AG09309 (cell line): ENCODE measurements at regions not wholly inside any gene's neighbourhood (a gene's known extent, or its start where the extent isn't known, plus 50 kb on each side); places are given as distances from the start of the nearest gene placed in this dataset.

Experiments used
- DNase-seq: peaks from one replicate; pipeline ENCODE4 v3.0.0-alpha.2; 2010; ENCODE audit warnings: low read depth
- H3K4me3 ChIP-seq: 2 replicates; pipeline ENCODE4 v1.5.1; 2011; ENCODE audit warnings: mild to moderate bottlenecking, low read depth, low read length, moderate library complexity; ENCODE audit not compliant: control insufficient read depth
- TF ChIP-seq, protein P1 (sequence below): IDR thresholded peaks from 2 replicates; pipeline ENCODE4 v1.5.1; 2011; ENCODE audit warnings: mild to moderate bottlenecking, low read depth, low read length, inconsistent platforms; ENCODE audit not compliant: insufficient read depth, control insufficient read depth; ENCODE audit errors: missing control alignments

- no peak overlapping the region for H3K4me3 ChIP-seq
- DNase-seq, result peak; percentile 45
- TF ChIP-seq, protein P1, sequence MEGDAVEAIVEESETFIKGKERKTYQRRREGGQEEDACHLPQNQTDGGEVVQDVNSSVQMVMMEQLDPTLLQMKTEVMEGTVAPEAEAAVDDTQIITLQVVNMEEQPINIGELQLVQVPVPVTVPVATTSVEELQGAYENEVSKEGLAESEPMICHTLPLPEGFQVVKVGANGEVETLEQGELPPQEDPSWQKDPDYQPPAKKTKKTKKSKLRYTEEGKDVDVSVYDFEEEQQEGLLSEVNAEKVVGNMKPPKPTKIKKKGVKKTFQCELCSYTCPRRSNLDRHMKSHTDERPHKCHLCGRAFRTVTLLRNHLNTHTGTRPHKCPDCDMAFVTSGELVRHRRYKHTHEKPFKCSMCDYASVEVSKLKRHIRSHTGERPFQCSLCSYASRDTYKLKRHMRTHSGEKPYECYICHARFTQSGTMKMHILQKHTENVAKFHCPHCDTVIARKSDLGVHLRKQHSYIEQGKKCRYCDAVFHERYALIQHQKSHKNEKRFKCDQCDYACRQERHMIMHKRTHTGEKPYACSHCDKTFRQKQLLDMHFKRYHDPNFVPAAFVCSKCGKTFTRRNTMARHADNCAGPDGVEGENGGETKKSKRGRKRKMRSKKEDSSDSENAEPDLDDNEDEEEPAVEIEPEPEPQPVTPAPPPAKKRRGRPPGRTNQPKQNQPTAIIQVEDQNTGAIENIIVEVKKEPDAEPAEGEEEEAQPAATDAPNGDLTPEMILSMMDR, result no peak
These were observed 834.9 kb downstream of the SLC6A15 start for GRCh38 chr12:84077679-84078078.

DNA sequence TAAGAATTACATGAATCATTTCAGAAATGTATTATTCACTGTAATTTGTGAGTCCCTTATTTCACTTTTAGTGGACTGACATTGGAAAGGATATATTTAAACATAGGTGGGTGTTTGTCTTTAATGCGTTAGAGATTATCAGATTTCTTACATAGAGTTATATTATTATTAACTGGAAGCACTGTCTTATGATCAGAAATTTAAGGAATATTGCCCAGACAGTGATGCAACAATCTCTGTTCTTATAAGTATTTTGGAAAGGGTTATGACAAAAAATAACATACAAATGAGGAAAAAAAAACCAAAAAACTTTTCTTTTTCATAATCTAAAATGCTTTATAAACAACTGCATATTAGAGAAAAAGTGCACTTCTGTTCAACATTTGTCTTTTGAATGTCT lies 836.6 kb downstream of the SLC6A15 start:
- H3K4me3 ChIP-seq, result no peak overlapping the region
- no peak for DNase-seq
- TF ChIP-seq, protein P1, result no peak

- no peak for DNase-seq
- no peak overlapping the region for H3K4me3 ChIP-seq
- TF ChIP-seq, protein P1, result no peak
These were observed 839.2 kb downstream of the SLC6A15 start for GRCh38 chr12:84073401-84073800.

DNA sequence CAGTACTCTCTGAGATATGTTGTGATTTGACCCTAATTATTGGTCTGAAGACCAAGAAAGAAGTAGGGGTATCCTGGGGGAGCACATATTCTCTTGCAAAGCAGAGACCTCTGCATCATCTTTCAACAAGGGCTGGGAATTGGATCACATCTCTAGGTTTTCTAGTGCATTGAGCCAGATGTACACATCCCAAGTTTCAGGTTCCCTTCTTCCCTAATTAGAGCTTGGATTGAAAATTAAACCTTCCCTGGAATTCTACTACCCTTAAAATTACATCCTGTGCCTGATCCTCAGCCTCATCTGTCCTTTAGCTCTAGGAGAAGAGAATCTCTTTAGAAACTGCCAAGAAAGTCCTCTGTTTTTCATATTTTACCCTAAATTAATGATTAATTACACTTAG lies 839.6 kb downstream of the SLC6A15 start:
- TF ChIP-seq, protein P1, result no peak
- DNase-seq, result no peak
- no peak overlapping the region for H3K4me3 ChIP-seq

GRCh38 chr12:84070292-84070691 lies 842.3 kb downstream of the SLC6A15 start:
- peak; percentile 94 for DNase-seq

DNA sequence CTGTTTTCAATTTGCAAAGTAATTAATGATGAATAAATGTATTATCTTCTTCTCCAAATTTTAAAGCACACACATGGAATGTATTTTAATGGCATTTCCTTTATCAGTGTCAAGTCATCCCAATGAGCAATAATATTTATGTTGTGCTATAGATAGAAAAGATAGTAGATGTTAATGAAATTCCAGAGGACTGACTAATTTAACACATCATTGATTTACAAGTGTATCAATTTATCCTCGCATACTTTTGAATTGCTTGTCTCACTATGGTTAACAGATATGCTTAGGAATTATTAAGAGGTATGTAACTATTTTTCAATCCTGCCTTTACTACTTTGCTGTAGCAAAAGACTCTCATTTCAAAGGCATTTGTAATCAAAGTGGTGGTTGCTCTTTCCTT lies 842.9 kb downstream of the SLC6A15 start:
- DNase-seq, result no peak
- TF ChIP-seq, protein P1, result no peak
- H3K4me3 ChIP-seq, result no peak overlapping the region

More at GRCh38 chr12:84070292-84070691, 842.3 kb downstream of the SLC6A15 start:
- TF ChIP-seq, protein P1, result no peak
- no peak overlapping the region for H3K4me3 ChIP-seq

GRCh38 chr12:84069198-84069597 lies 843.4 kb downstream of the SLC6A15 start:
- no peak overlapping the region for H3K4me3 ChIP-seq
- TF ChIP-seq, protein P1, result no peak
- DNase-seq, result no peak
